GM12878 (cell line): ENCODE measurements at regions not wholly inside any gene's neighbourhood (a gene's known extent, or its start where the extent isn't known, plus 50 kb on each side); places are given as distances from the start of the nearest gene placed in this dataset.

Experiments used
- EZH2 ChIP-seq: IDR thresholded peaks from 2 replicates; pipeline ENCODE4 v1.6.1; 2012; ENCODE audit warnings: low read depth, mild to moderate bottlenecking, control low read depth, inconsistent platforms, low read length, borderline replicate concordance; ENCODE audit not compliant: control insufficient read depth
- GABPA ChIP-seq: IDR thresholded peaks from 2 replicates; pipeline ENCODE4 v1.6.1; 2014; ENCODE audit warnings: antibody characterized with exemption, low read depth, mild to moderate bottlenecking, inconsistent platforms
- JUND ChIP-seq: IDR thresholded peaks from 2 replicates; pipeline ENCODE4 v1.6.1; 2012; ENCODE audit warnings: low read depth, mild to moderate bottlenecking, low read length, improper control_type of control experiment, moderate library complexity
- MYC ChIP-seq: IDR thresholded peaks from 2 replicates; pipeline ENCODE4 v1.6.1; 2011; ENCODE audit warnings: mild to moderate bottlenecking, low read length, moderate library complexity, inconsistent platforms; ENCODE audit not compliant: insufficient read depth, insufficient replicate concordance, insufficient read length, severe bottlenecking
- NFIC ChIP-seq: IDR thresholded peaks from 2 replicates; pipeline ENCODE4 v1.6.1; 2012; ENCODE audit warnings: low read depth, mild to moderate bottlenecking, inconsistent platforms, low read length, moderate library complexity
- POLR2A ChIP-seq: IDR thresholded peaks from 2 replicates; pipeline ENCODE4 v1.6.1; 2011; ENCODE audit warnings: low read depth, mild to moderate bottlenecking, low read length
- POLR2AphosphoS5 ChIP-seq: IDR thresholded peaks from 2 replicates; pipeline ENCODE4 v1.6.1; 2011; ENCODE audit warnings: mild to moderate bottlenecking, low read length, inconsistent platforms
- YY1 ChIP-seq: IDR thresholded peaks from 2 replicates; pipeline ENCODE4 v1.6.1; 2011; ENCODE audit warnings: low read depth, mild to moderate bottlenecking, low read length
- TF ChIP-seq, protein P1 (sequence below): fragments of 450-650 bp; IDR thresholded peaks from 2 replicates; pipeline ENCODE4 v1.6.1; 2017; ENCODE audit warnings: mild to moderate bottlenecking
- TF ChIP-seq, protein P2 (sequence below): fragments of 450-650 bp; IDR thresholded peaks from 2 replicates; pipeline ENCODE4 v1.6.1; 2016; ENCODE audit warnings: mild to moderate bottlenecking

DNA sequence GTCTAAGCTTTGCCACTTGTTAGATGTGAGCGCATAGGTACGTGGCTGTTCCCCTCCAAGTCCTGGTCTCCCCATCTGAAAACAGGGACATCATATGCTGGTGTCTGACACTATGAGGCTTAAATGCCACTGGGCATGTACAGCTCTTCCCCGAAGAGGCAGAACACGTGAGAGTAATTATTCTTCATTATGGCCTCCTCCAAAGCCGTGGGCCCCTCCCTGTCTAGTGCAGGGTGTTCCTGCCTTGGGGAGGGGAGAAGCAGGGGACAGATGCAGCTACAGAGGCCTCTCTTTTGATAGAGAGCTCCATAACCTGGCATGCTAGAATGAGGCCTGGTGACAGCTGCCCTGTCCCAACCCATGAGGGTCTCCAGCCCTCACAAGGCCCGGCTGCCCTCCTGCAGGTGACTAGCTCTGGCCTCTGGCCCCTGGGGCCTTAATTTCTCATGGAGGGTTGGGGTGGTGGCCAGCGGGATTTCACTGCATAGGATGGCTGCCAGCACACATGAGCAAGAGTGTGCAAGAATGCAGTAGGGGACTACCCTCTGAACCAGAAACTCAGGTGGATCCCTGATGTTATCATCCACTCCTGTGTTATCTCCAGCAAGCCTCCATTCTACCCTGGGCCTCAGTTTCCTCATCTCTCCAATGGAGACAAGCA, 334.6 kb downstream of the MN1 start:
- TF ChIP-seq, protein P1, sequence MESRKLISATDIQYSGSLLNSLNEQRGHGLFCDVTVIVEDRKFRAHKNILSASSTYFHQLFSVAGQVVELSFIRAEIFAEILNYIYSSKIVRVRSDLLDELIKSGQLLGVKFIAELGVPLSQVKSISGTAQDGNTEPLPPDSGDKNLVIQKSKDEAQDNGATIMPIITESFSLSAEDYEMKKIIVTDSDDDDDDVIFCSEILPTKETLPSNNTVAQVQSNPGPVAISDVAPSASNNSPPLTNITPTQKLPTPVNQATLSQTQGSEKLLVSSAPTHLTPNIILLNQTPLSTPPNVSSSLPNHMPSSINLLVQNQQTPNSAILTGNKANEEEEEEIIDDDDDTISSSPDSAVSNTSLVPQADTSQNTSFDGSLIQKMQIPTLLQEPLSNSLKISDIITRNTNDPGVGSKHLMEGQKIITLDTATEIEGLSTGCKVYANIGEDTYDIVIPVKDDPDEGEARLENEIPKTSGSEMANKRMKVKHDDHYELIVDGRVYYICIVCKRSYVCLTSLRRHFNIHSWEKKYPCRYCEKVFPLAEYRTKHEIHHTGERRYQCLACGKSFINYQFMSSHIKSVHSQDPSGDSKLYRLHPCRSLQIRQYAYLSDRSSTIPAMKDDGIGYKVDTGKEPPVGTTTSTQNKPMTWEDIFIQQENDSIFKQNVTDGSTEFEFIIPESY = no peak
- TF ChIP-seq MYC (no peak), EZH2 (no peak), YY1 (no peak), POLR2A (no peak), JUND (no peak), NFIC (no peak), GABPA (no peak), POLR2AphosphoS5 (no peak)
- TF ChIP-seq, protein P2, sequence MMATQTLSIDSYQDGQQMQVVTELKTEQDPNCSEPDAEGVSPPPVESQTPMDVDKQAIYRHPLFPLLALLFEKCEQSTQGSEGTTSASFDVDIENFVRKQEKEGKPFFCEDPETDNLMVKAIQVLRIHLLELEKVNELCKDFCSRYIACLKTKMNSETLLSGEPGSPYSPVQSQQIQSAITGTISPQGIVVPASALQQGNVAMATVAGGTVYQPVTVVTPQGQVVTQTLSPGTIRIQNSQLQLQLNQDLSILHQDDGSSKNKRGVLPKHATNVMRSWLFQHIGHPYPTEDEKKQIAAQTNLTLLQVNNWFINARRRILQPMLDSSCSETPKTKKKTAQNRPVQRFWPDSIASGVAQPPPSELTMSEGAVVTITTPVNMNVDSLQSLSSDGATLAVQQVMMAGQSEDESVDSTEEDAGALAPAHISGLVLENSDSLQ = no peak
